BJ (cell line): ENCODE measurements at regions not wholly inside any gene's neighbourhood (a gene's known extent, or its start where the extent isn't known, plus 50 kb on each side); places are given as distances from the start of the nearest gene placed in this dataset.
"Not testable (repeated sequence)": the region's sequence is repeated elsewhere in the genome, so short reads cannot be mapped to it uniquely, and the experiment has no call there.

Source experiments
- CTCF ChIA-PET: fragments of 350-600 bp; formaldehyde crosslinking; extraction: SDS; loops from one replicate; lab custom pipeline; 2021; ENCODE audit warnings: antibody characterized with exemption, inconsistent platforms; lab: Yijun Ruan, JAX
- POLR2A ChIA-PET: fragments of 300-600 bp; sonication (Branson Sonifier 250); formaldehyde crosslinking; extraction: SDS; loops from one replicate; lab custom pipeline; 2021; ENCODE audit warnings: antibody characterized with exemption; lab: Charles Lee
- DNase-seq: peaks from one replicate; pipeline ENCODE4 v3.0.0-alpha.2; 2011; ENCODE audit warnings: low read depth
- H3K27me3 ChIP-seq: 2 replicates; pipeline ENCODE4 v1.6.0; 2011; ENCODE audit warnings: low read length; ENCODE audit not compliant: control insufficient read depth, insufficient read depth
- H3K36me3 ChIP-seq: 2 replicates; pipeline ENCODE4 v1.5.1; 2011; ENCODE audit warnings: low read length; ENCODE audit not compliant: control insufficient read depth, insufficient read depth
- H3K4me3 ChIP-seq: 2 replicates; pipeline ENCODE4 v1.5.1; 2011; ENCODE audit warnings: low read depth, mild to moderate bottlenecking, control low read depth, low read length
- TF ChIP-seq, protein P1 (sequence below): IDR thresholded peaks from 2 replicates; pipeline ENCODE4 v1.5.1; 2011; ENCODE audit warnings: low read depth, mild to moderate bottlenecking, control low read depth, inconsistent platforms, low read length, moderate library complexity; ENCODE audit not compliant: insufficient read depth

GRCh38 chr2:179385756-179386155 lies 121.1 kb upstream of the SESTD1 start:
- H3K36me3 ChIP-seq, H3K27me3 ChIP-seq, CTCF ChIA-PET, DNase-seq, POLR2A ChIA-PET, H3K4me3 ChIP-seq: not testable (repeated sequence)

GRCh38 chr2:179383975-179384374 lies 119.3 kb upstream of the SESTD1 start:
- no peaks in the 10 kb centered on the region for H3K36me3 ChIP-seq
- DNase-seq, result no peak
- TF ChIP-seq, protein P1, sequence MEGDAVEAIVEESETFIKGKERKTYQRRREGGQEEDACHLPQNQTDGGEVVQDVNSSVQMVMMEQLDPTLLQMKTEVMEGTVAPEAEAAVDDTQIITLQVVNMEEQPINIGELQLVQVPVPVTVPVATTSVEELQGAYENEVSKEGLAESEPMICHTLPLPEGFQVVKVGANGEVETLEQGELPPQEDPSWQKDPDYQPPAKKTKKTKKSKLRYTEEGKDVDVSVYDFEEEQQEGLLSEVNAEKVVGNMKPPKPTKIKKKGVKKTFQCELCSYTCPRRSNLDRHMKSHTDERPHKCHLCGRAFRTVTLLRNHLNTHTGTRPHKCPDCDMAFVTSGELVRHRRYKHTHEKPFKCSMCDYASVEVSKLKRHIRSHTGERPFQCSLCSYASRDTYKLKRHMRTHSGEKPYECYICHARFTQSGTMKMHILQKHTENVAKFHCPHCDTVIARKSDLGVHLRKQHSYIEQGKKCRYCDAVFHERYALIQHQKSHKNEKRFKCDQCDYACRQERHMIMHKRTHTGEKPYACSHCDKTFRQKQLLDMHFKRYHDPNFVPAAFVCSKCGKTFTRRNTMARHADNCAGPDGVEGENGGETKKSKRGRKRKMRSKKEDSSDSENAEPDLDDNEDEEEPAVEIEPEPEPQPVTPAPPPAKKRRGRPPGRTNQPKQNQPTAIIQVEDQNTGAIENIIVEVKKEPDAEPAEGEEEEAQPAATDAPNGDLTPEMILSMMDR, result no peak
- H3K27me3 ChIP-seq, result no peaks in the 10 kb centered on the region
- no peak overlapping the region for H3K4me3 ChIP-seq
- ChIA-PET POLR2A (no interaction called here), CTCF (no interaction called here)

- CTCF ChIA-PET, result no interaction called here
- H3K4me3 ChIP-seq, result no peak overlapping the region
- H3K27me3 ChIP-seq, result no peaks in the 10 kb centered on the region; the same call in 1 of the 2 replicates
- TF ChIP-seq, protein P1, result no peak
- POLR2A ChIA-PET, result no interaction called here
- DNase-seq, result no peak
- H3K36me3 ChIP-seq, result no peaks in the 10 kb centered on the region
These were observed 112.7 kb upstream of the SESTD1 start for GRCh38 chr2:179377296-179377695.

DNA sequence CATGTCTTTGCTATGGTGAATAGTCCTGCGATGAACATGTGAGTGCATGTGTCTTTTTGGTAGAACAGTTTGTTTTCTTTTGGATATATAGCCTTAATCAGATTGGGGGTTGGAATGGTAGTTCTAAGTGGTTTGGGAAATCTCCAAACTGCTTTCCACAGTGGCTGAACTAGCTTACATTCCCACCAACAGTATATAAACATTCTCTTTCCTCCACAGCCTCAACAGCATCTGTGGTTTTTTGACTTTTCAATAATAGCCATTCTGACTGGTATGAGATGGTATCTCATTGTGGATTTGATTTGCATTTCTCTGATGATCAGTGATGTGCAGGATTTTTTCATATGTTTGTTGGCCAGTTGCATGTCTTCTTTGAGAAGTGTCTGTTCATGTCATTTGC lies 112.2 kb upstream of the SESTD1 start:
- Histone ChIP-seq H3K4me3 (no peak overlapping the region), H3K36me3 (no peaks in the 10 kb centered on the region), H3K27me3 (no peaks in the 10 kb centered on the region; the same call in 1 of the 2 replicates)
- ChIA-PET CTCF (interaction anchor here (0.6 kb wide), 1 partner anchor 22 kb away, joined by 3 read pairs; no protein-coding TSS in a partner anchor), POLR2A (no interaction called here)
- peak; percentile 17 for DNase-seq
- TF ChIP-seq, protein P1, result no peak

GRCh38 chr2:179373816-179374215 lies 109.2 kb upstream of the SESTD1 start:
- Histone ChIP-seq H3K36me3 (no peaks in the 10 kb centered on the region), H3K27me3 (no peaks in the 10 kb centered on the region; the same call in 1 of the 2 replicates), H3K4me3 (no peak overlapping the region)
- ChIA-PET POLR2A (no interaction called here), CTCF (no interaction called here)
- TF ChIP-seq, protein P1, result no peak
- no peak for DNase-seq

DNA sequence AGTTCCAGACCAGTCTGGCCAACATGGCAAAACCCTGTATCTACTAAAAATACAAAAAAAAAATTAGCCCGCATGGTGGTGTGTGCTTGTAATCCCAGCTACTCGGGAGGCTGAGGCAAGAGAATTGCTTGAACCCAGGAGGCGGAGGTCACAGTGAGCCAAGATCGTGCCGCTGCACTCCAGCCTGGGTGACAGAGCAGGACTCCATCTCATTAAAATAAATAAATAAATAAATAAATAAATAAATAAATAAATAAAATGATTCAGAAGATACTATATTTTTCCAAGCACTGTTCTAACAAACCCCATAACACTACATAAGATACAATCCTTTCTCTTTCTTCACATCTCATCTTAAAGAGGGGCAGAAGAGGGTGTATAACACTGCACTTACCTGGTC lies 100.9 kb upstream of the SESTD1 start:
- DNase-seq, H3K4me3 ChIP-seq, H3K27me3 ChIP-seq, POLR2A ChIA-PET, H3K36me3 ChIP-seq, CTCF ChIA-PET: not testable (repeated sequence)
